A673 (cell line): ENCODE measurements at regions not wholly inside any gene's neighbourhood (a gene's known extent, or its start where the extent isn't known, plus 50 kb on each side); places are given as distances from the start of the nearest gene placed in this dataset.

Experiments used
- CTCF ChIP-seq: fragments of 300-800, 200-600 bp; sonication (generic); conservative IDR thresholded peaks from 2 replicates; pipeline ENCODE4 v1.5.1; 2017; ENCODE audit warnings: low read depth, mild to moderate bottlenecking, antibody characterized with exemption, low read length, moderate library complexity, mixed read lengths
- EZH2 ChIP-seq: fragments of 200-600 bp; sonication (generic); IDR thresholded peaks from 2 replicates; pipeline ENCODE4 v1.6.1; 2017; ENCODE audit warnings: borderline replicate concordance, low read depth, mild to moderate bottlenecking, mixed read lengths, antibody characterized with exemption, low read length; ENCODE audit not compliant: poor library complexity, severe bottlenecking

DNA sequence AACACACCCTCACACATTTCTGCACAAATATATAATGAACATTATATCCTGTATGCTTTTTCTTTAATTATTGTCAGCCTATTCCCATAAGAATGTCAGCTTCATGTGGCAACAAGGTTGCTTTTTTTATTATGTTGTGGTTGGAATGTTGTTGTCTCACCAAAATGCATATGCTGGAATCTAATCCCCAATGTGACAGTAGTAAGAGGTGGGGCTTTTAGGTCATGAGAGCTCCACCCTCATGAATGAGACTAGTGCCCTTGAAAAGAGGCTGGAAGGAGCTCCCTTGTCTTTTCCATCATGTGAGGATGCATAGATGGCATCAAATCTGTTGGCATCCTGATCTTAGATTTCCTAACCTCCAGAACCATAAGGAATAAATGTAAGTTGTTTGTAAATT, 131.3 kb upstream of the IRX6 start:
- TF ChIP-seq CTCF (no peak), EZH2 (no peak)
